Stimulated activated naive CD4-positive, alpha-beta T cell (primary cell): ENCODE measurements at regions not wholly inside any gene's neighbourhood (a gene's known extent, or its start where the extent isn't known, plus 50 kb on each side); places are given as distances from the start of the nearest gene placed in this dataset.
A peak's percentile ranks its signal among the peaks of the same experiment; 100 is the strongest.

Source experiments
- DNase-seq, 6 experiments: peaks; one replicate each; lab custom pipeline; 2025; lab: John Stamatoyannopoulos, UW

- no peak for DNase-seq
Observed at GRCh38 chr20:58017231-58017969, 211.1 kb downstream of the ANKRD60 start.

- no peak for DNase-seq
Observed at GRCh38 chr20:58016779-58017178, 211.7 kb downstream of the ANKRD60 start.

DNA sequence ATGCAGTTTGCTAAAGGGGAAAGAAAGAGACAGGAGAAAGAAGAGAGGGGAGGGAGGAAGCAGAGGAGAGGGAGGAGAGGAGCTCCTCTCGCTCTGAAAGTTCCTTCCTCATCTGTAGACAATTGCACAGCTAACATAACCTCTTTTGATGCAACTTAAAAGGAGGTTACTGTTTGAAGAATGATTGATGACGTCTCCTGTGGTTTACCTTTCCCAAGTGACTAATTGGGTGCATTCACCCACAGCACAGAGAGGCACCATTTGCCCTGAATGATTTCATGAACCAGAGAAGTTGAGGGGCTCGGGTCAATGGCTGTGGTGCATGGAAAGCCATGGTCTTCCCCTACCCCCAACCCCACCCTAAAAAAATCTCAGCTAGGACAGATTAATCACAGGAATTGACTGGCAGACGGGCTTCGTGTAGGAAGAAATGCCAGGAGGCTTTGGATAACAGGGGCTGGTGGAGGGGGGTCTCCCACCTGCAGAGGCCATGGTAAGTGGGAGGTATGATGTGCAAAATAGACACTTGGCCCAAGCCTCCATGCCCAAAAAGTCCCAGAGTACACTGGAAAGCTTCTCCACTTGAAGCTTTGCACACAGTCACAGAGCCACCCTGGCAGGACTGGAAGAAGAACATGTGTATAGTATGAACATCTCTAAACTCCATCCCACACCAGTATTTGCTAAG lies 213.7 kb downstream of the ANKRD60 start:
- peak in 3 of 6 experiments; percentile 51 to 58 (median 51) for DNase-seq

- no peak for DNase-seq
Observed at GRCh38 chr20:58012731-58013510, 215.5 kb downstream of the ANKRD60 start.

GRCh38 chr20:58011947-58012610 lies 216.4 kb downstream of the ANKRD60 start:
- no peak for DNase-seq

DNA sequence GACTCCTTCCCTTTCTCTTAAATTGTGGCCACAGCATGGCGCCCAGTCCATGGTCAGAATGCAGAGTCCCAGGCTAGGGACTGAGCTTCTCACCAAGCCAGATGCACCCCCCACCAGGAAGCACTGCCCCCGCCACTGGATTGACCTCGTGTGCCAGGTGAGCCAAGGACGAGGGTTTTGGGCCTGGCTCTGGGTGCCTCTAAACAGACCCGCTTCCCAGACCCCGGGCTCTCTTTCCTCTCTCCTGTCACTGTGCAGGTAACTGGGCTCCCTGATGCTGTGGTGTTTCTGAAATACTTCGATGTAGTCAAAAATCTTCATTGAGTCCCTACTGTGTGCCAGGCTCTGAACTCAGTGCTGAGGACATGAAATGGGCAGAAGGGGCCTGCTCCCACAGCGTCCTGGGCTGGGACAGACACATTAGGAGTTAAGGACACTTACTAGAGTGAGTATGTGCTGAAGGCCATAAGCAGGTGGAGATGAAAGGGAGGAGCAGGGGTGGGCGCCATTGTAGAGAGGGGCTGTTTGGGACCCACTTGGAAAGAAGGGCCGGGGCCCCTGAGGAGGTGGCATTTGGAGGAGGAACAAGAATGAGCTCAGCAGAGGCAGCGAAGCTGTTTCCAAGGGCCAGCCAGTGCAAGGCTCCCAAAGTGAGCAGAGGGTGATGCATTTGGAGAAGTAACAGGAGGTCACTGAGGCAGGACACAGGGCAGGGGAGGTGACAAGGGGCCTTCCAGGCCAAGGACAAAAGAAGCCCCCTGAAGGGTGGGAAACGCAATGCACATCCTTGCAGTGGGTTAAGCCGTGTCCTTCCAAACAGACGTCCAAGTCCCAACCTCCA lies 217.1 kb downstream of the ANKRD60 start:
- DNase-seq, result no peak

DNA sequence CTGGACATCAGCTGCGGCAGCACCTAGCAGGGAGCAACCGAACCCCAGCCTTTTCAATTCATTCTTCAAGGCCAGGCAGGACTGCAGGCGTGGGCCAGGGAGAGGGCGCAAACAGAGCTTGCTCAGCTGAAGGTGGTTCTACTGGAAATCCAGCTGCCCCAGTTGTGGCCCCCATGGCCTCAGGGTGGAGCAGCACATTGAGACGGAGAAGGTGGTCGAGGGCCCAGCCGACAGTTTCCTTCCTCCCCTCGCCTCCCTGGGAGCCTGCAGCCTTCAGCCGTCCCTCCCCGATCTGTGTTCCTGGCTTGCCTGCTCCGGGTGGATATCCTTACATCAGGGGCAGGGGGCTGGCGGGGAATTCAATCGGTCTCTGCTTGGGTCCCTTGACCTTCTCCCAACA lies 217.8 kb downstream of the ANKRD60 start:
- DNase-seq, result no peak

DNA sequence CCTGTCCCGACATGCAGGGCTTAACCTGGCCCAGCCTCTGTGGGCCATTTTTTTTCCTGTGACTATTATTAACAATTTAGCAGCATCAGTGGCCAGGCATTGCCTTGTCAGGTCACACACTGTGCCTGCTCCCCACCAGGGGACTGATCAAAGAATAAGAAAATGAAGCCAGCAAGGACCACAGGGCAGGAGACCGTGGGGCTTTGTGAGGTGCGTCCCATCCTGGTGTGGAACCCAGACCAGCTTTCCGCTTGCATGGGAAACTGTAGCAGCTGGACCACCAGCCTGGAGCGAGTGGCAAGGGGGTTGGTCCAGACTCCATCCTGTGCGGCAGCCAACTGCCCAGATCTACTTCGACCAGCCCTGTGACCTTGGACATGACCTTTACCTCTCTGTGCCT lies 218.3 kb downstream of the ANKRD60 start:
- no peak for DNase-seq

DNA sequence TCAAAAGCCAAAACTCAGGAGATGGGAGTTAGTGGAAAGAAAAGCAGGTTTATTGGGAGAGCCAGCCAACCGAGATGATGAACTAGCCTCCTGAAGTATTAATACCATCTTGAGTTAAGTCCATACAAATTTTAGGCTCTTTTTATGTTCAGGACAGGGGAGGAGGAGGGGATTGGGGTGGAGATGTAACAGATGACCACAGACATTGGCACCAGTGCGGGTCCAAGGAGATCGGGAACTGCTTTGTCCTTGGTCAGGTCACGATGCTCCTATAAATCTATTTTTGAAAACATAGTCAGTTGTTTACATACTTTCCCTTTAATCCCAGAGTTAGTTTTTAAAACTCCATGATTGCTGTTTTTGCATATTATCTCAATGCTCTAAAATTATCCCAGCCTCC lies 219.6 kb downstream of the ANKRD60 start:
- DNase-seq, result no peak

GRCh38 chr20:58008413-58008812 lies 220.0 kb downstream of the ANKRD60 start:
- DNase-seq, result no peak

- no peak for DNase-seq
Observed at GRCh38 chr20:58007947-58008346, 220.5 kb downstream of the ANKRD60 start.

DNA sequence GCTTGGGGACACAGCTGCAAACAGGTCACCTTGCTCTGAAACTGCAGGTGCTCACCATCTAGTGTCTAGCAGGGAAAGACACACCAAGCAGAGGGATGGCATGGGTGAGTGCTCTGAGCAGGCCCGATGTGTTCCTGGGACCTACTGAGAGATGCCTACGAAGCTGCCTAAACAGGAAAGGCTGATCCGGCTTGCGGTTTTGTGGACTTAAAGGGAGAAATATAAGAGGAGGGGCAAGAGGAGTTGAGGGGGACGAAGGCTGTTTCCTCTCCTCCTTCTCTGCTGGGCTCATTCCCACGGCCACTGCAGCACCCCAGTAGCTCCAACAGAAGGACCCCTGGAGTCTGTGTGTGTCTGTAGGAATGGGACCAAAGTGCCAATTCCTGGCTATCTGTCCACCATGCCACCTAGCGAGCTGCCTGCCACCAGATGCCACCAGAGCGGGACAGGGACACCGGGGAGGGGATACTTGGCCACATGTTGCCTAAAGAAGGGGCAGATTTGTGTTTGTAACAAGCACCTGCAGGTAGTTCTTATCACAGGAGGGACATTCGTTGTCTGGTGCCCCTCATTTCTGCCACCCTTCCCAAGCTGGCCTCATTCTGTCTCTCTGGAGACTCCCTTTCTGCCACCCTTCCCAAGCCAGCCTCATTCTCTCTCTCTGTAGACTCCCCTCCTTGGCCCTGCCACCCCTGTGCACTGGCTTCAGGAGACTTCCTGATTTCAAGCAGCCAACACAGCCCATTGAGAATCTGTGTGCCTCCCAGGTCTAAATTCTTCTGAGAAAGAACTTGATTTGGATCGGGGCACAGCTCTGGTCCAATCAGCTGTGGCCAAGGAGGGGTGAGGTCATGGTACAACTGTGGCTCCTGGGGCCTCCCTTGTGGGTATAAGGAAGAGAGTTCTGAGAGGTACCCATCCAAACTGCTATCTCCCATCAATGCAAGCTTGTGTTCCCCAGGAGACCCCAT lies 221.8 kb downstream of the ANKRD60 start:
- no peak for DNase-seq

DNA sequence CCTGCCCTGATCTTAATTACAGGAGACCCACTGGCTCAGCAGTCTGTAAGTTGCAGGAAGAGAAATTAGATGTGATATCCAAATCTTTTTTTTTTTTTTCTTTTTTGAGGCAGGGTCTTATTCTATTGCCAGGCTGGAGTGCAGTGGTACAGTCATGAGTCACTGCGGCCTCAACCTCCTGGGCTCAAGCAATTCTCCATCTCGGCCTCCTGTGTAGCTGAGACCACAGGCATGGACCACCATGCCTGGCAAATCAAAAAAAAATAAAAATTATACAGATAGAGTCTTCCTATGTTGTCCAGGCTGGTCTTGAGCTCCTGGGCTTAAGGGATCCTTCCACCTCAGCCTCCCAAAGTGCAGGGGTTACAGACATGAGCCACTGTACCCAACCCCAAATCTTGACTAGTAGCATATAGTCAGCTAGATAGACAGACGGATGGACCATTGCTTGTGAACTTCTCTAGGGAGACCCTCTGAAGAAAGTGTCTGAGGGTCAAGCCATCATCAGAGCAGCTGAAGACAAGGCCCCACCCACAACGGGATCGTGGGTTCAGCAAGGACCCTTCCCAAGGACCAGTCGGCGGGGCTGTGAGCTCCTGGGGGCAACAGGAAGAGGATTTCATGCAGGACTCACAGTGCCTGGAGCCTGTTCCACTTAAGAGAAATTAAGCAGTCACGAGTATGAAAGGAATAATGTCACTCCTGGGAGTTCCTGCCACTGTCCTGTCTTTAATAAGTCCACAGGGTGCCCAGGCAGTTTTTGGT lies 222.7 kb downstream of the ANKRD60 start:
- DNase-seq, result no peak

DNA sequence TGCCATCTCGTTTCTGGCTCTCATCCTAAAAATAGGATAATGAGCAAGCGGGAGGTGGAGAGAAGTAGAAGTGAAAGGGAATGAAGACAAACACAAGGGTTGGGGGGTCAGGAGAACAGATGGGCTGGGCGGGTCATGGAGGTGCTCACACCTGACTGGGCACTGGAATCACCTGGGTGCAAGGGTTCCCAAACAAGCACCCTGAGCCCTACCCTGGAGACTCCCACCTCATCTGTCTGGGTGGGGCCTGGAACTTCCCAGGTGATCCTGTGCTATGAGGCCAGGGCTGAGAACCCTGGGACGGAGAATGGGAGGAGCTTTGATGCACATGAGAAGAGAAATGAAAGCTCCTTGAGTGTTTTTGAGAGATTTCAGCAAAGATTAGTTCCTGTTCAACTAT lies 223.6 kb downstream of the ANKRD60 start:
- DNase-seq, result no peak

DNA sequence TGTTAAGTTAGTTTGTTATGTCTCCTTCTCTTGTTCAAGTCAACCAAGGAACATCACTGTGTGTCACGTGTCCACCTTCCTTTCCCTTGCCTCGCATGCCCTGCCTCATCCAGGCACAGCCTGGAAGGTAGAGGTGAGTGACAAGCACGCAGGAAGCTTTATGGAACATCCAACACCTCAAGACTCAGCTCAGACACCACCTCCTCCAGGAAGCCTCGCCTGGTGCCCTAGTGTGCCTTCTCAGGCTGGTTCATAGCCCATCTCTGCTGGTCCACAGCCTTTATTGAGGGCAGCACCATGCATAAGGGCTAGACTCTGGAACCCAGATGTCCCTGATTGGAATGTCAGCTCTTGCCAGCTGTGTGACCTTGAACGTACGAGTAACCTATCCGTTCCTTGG lies 224.3 kb downstream of the ANKRD60 start:
- DNase-seq, result no peak

DNA sequence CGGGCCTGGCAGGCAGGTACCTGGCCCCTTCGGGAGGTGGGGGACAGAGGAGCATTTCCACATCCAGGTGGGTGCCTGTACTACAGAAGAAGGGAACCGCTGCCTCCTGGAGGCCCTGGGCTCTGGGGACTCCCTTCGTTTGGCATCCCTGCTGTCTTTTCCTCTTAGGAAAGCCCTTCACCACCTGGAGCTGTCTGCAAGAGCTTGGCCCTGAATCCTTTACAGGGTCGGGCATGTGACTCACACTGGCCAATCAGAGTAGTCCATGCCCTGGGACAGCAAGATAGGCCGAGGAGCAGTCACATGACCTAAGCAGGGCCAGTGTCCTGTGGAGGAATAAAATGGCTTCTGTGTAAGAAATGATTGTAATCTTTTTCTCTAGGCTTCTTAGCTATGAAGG lies 224.9 kb downstream of the ANKRD60 start:
- DNase-seq, result no peak

DNA sequence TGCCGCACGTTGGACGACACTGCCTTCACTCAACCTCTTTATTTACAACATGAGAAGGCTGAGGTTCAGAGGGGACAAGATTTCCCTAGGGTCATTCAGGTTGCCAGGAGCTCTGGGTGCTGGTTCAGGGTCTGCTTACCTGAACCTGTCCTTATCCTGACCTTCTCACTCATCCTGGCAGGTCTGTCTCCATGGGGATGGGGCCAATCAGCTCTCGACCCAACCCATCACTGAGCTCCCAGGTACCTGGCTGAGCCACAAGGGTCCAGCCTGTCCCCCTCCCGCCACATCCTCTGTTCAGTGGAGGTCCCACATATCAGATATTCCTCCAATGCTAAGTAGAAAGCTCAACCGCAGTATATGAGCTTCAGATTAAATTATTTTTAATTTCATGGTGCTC lies 225.6 kb downstream of the ANKRD60 start:
- no peak for DNase-seq

DNA sequence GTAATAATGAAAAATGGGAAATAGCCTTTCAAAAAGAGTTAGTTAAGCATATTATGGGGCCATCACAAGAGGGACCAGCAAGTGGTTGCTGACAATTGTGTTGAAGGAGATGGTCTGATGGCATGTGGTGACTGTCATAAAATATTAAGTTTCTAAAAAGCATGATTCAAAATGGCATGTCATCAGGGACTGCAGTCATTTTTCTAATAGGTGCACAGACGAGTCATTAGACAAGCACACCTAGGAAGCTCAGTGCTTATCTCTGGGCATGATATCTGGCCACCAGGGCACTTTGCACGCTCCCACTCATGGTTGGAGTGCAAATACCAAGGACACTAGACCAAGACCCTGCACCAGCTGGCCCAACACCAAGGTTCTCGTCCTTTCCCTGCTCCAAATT lies 226.5 kb downstream of the ANKRD60 start:
- DNase-seq, result no peak

DNA sequence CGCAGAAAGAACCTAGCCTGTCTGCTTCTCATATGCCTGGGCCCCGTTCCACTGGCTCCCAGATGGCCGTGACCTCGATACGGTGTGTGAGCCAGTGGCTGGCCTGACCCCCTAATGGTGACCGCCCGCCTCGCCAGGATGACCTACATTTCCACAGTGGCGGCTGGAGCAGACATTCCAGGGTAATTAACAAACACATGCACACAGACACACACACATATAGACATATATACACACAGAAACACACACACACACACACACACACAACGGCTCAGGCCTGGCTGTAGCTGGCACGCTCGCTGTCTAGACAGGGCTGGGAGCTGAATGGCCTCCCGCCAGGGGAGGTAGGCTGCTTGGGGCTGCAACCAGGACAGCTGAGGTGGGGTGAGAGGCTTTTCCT lies 227.1 kb downstream of the ANKRD60 start:
- no peak for DNase-seq

- no peak for DNase-seq
Observed at GRCh38 chr20:58000861-58001260, 227.6 kb downstream of the ANKRD60 start.
